Natural killer cell treated with Interleukin-12 subunit alpha and Interleukin-12 subunit beta and Interleukin-15 and Interleukin-18, amount 100 ng/mL, for 72 hours (primary cell): ENCODE measurements at regions not wholly inside any gene's neighbourhood (a gene's known extent, or its start where the extent isn't known, plus 50 kb on each side); places are given as distances from the start of the nearest gene placed in this dataset.
"Not testable (repeated sequence)": the region's sequence is repeated elsewhere in the genome, so short reads cannot be mapped to it uniquely, and the experiment has no call there.

Experiments used
- ATAC-seq, 2 donors: fragments of 150-1000 bp; cut with Tn5 transposase in 1 of 2; sonication (Bioruptor Pico), chemical (Tn5 transposase) in 1 of 2; 2 replicates each; pipeline ENCODE4 v1.10.0; 2021
- DNase-seq: peaks from one replicate; pipeline ENCODE4 v3.0.0; 2022; ENCODE audit warnings: low spot score
- H3K27ac Mint-ChIP-seq, 2 donors: 1 replicate in 1 of 2; 2 replicates in 1 of 2; pipeline ENCODE4 v1.8.0; 2022; ENCODE audit warnings: mixed read lengths in 2 of 2, mild to moderate bottlenecking in 1 of 2, moderate library complexity in 1 of 2
- H3K27me3 Mint-ChIP-seq, 2 donors: 1 replicate in 1 of 2; 2 replicates in 1 of 2; pipeline ENCODE4 v1.8.0; 2022; ENCODE audit warnings: mixed read lengths in 2 of 2
- H3K36me3 Mint-ChIP-seq: one replicate; pipeline ENCODE4 v1.8.0; 2022; ENCODE audit warnings: mixed read lengths
- H3K4me1 Mint-ChIP-seq, 2 donors: 1 replicate in 1 of 2; 2 replicates in 1 of 2; pipeline ENCODE4 v1.8.0; 2022; ENCODE audit warnings: low read depth in 2 of 2, mixed read lengths in 2 of 2, mild to moderate bottlenecking in 1 of 2
- H3K4me3 Mint-ChIP-seq: one replicate; pipeline ENCODE4 v1.8.0; 2022; ENCODE audit warnings: mixed read lengths
- H3K9me3 Mint-ChIP-seq: 2 replicates; pipeline ENCODE4 v1.8.0; 2022; ENCODE audit warnings: mixed read lengths

GRCh38 chr6:141482796-141483597 is 649.7 kb upstream of the GJE1 start:
- H3K4me3 Mint-ChIP-seq: peak overlapping the region; percentile 85
- peak overlapping the region; percentile 83 to 95 for H3K27ac Mint-ChIP-seq
- no peaks in the 10 kb centered on the region for H3K36me3 Mint-ChIP-seq
- H3K4me1 Mint-ChIP-seq: peaks cover 19 to 28% of the 10 kb centered on the region in 2 donors
- DNase-seq: no peak
- H3K27me3 Mint-ChIP-seq: no peaks in the 10 kb centered on the region
- H3K9me3 Mint-ChIP-seq: no peaks in the 10 kb centered on the region
- no peak for ATAC-seq

DNA sequence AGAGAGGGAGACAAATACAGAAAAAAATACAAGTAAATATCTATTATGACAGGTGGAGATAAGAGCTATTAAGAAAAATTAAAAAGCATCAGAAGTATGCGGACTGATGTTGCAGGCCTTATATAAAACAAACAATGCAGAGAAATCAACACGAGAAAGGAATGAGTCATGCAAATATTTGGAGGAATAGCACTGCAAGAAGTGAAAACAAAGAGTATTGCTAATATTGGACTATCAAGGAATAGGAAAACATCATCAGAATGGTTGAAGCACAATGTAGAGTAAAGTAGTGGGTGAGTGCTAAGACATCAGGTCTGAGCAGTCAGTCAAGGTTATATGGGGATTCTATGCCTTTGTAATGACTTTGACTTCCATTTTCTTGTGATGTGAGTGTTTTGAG is 657.5 kb upstream of the GJE1 start:
- Mint-ChIP-seq H3K4me3 (no peak overlapping the region), H3K36me3 (no peaks in the 10 kb centered on the region), H3K27me3 (peaks cover 0 to under 1% of the 10 kb centered on the region in 2 donors), H3K4me1 (no peaks in the 10 kb centered on the region), H3K9me3 (no peaks in the 10 kb centered on the region), H3K27ac (no peak overlapping the region)
- ATAC-seq (no peak), DNase-seq (no peak)

GRCh38 chr6:141472162-141472928 is 660.4 kb upstream of the GJE1 start:
- Mint-ChIP-seq H3K4me3 (no peak overlapping the region), H3K36me3 (no peaks in the 10 kb centered on the region), H3K4me1 (peaks cover 5 to 6% of the 10 kb centered on the region in 2 donors), H3K9me3 (no peaks in the 10 kb centered on the region), H3K27me3 (peaks cover 0 to 4% of the 10 kb centered on the region in 2 donors), H3K27ac (no peak overlapping the region)
- DNase-seq (no peak), ATAC-seq (no peak)

DNA sequence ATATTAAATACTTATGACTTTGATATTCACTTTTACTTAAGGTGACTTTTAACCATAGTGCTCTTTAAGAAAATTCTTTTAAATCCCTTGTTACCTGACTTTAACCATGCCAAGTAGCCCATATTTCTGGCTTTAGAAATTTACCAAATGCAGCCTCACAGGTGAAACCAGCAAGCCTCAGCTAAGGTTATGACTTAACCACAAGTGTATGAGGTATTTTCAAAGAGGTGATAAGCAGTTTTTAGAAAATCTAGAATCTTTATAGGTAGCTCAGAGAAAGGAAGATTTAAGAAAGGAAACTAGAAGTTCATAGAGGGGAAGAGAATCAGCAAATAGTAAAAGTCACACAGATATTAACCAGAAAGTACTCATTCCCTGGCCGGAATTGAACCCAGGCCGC is 661.9 kb upstream of the GJE1 start:
- ATAC-seq (no peak), DNase-seq (no peak)
- H3K27ac Mint-ChIP-seq: no peak overlapping the region
- peaks cover 11 to 13% of the 10 kb centered on the region in 2 donors for H3K4me1 Mint-ChIP-seq
- no peaks in the 10 kb centered on the region for H3K36me3 Mint-ChIP-seq
- H3K27me3 Mint-ChIP-seq: peaks cover 7 to 8% of the 10 kb centered on the region in 2 donors
- no peak overlapping the region for H3K4me3 Mint-ChIP-seq
- H3K9me3 Mint-ChIP-seq: no peaks in the 10 kb centered on the region

DNA sequence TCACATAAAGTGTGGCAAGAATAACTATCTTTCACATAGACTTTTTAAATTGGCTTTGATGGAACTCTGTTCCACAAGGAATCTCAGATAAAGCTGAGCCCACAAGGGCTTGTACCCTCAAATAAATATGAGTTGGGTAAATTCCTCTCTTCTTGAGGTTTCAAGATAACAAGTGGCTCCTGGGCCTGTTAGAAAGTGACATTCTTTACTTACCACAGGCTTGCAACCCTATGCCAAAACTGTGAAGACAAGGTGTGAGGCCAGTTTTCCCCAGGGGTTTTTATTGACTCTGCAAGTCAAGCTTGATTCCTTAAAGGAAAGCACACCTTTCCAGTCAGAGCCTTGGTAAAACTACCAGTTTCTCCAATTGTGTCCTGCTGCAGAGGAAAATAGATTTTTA is 664.8 kb upstream of the GJE1 start:
- H3K27me3 Mint-ChIP-seq: peaks cover 7 to 8% of the 10 kb centered on the region in 2 donors
- no peak overlapping the region for H3K4me3 Mint-ChIP-seq
- DNase-seq (peak; percentile 64), ATAC-seq (peak in 1 of 2 donors; percentile 70)
- H3K9me3 Mint-ChIP-seq: no peaks in the 10 kb centered on the region
- no peak overlapping the region for H3K27ac Mint-ChIP-seq
- H3K36me3 Mint-ChIP-seq: no peaks in the 10 kb centered on the region
- peaks cover 13% of the 10 kb centered on the region in 2 donors for H3K4me1 Mint-ChIP-seq

DNA sequence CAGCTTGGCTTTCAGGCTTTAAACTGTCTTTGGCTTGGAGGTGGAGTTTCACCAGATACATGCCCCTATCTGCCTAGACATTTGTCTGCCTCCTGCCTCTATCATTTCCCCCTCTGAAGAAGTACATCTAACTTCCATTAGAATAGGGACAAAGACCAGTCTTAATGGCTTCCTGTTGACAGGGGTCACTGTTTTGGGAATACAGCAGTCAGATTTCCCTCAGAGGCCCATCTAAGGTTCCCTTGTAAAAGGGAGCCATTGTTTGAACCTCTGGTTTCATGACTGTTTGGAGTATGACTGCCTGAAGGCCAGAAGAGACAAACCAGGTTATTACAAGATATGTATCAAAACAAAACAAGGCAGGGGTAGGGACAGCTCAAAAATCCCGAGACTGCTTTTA is 665.7 kb upstream of the GJE1 start:
- ATAC-seq: no peak
- Mint-ChIP-seq H3K27me3 (peaks cover 7 to 8% of the 10 kb centered on the region in 2 donors), H3K9me3 (no peaks in the 10 kb centered on the region), H3K27ac (no peak overlapping the region), H3K4me3 (no peak overlapping the region), H3K4me1 (peaks cover 13% of the 10 kb centered on the region in 2 donors), H3K36me3 (no peaks in the 10 kb centered on the region)
- no peak for DNase-seq

GRCh38 chr6:141464896-141465295 is 667.8 kb upstream of the GJE1 start:
- H3K4me1 Mint-ChIP-seq: peaks cover 13% of the 10 kb centered on the region in 2 donors
- no peak for DNase-seq
- H3K36me3 Mint-ChIP-seq: no peaks in the 10 kb centered on the region
- peaks cover 4 to 7% of the 10 kb centered on the region in 2 donors for H3K27me3 Mint-ChIP-seq
- H3K4me3 Mint-ChIP-seq: no peak overlapping the region
- no peak for ATAC-seq
- no peak overlapping the region for H3K27ac Mint-ChIP-seq
- H3K9me3 Mint-ChIP-seq: no peaks in the 10 kb centered on the region

DNA sequence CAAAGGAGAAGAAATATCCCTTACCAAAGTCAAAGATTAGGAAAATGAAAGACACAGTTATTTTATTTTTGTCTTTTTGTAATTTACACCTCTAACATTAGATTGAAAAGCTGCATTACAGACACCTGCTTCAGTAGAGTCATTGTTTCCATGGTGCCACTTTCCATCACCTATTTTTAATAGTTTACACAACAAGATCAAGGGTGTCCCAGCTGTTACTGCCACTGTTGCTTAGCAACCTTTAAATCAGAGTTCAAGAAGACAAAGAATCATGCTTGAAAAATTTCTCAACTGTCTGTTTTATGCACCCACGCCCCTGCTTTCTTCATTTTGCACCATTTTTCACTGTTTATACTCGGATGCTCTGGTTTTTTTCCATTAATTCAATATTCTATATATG is 668.2 kb upstream of the GJE1 start:
- peaks cover 4 to 7% of the 10 kb centered on the region in 2 donors for H3K27me3 Mint-ChIP-seq
- no peak for ATAC-seq

DNA sequence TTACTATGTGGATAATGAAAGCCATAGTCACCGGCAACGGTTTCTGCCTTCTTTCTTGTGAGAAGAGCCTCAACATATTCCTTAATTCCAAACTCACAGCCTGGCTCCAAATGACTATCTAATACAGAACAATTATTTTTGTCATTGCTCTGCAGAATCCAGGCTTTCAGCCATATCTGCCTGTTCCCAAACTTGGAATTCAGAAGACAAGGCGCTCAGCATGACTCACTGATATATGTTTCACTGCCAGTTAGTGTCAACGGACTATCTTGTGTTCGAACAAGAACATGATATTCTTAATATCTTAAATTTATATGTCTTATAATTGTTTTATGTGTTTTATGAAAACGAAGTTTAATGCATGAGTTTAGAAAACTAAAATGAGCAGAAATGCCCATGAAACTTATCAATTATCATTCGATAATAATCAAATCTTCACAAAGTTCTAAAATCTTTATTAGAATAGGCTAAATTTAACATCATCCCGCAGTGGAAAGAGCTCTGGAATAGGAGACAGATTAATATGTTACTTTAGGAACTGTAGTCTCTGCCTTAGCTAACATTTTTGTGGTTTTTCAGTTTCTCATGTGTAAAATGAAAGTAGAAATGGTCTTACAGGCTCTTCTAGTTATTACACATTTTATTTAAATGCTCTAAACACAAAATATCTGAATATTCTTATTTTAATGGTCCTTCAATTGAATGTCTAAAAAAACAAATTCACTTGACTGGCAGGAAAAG is 669.3 kb upstream of the GJE1 start:
- Mint-ChIP-seq H3K36me3 (no peaks in the 10 kb centered on the region), H3K9me3 (no peaks in the 10 kb centered on the region), H3K27me3 (peaks cover 4 to 7% of the 10 kb centered on the region in 2 donors), H3K4me1 (peaks cover 13% of the 10 kb centered on the region in 2 donors), H3K4me3 (no peak overlapping the region), H3K27ac (no peak overlapping the region)
- ATAC-seq: no peak
- no peak for DNase-seq

More for the DNA sequence above, 668.2 kb upstream of the GJE1 start:
- H3K4me1 Mint-ChIP-seq: peaks cover 13% of the 10 kb centered on the region in 2 donors
- DNase-seq: no peak
- H3K27ac Mint-ChIP-seq: no peak overlapping the region
- H3K36me3 Mint-ChIP-seq: no peaks in the 10 kb centered on the region
- no peaks in the 10 kb centered on the region for H3K9me3 Mint-ChIP-seq
- no peak overlapping the region for H3K4me3 Mint-ChIP-seq

DNA sequence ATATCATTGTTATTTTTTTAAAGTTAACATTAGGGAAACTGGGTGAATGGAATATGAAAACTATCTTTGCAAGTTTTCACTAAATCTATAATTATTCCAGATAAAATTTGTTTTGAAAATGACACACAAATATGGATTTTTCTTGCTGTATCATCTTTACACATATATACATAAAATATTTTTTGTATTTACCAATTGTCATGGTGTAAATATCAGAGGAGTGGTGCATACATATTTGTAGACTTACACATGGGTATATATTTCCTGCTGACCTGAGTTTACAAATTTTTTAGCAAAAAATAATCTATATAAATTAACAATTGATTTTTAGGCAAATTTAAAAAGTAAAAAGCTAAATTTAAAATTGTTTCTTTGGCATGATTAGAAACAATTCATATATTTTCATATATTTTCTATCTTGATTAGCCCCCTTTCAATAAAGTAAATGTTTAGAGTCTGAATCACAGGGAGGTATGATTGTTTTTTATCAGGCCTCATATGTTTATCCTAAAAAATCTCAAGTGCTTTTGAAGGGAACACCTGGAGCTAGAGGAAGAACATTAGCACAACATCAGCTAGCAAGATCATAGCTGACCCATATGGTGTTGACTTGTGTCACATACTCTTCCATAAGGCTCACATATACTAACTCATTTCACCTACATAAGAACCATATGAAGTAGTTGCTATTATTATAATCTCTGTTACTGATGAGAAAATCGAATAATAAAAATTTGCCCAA is 671.8 kb upstream of the GJE1 start:
- Mint-ChIP-seq H3K27ac (no peak overlapping the region), H3K9me3 (no peaks in the 10 kb centered on the region)

DNA sequence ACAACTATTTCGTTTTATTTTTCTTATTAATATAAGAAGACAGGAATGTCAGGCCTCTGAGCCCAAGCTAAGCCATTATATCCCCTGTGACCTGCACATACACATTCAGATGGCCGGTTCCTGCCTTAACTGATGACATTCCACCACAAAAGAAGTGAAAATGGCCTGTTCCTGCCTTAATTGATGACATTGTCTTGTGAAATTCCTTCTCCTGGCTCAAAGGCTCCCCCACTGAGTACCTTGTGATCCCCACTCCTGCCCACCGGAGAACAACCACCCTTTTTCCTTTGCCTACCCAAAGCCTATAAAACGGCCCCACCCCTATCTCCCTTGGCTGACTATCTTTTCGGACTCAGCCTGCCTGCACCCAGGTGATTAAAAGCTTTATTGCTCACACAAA is 672.5 kb upstream of the GJE1 start:
- H3K36me3 Mint-ChIP-seq, H3K4me3 Mint-ChIP-seq, H3K27ac Mint-ChIP-seq, H3K27me3 Mint-ChIP-seq, ATAC-seq, H3K9me3 Mint-ChIP-seq, DNase-seq, H3K4me1 Mint-ChIP-seq: not testable (repeated sequence)

More for the DNA sequence above, 671.8 kb upstream of the GJE1 start:
- Mint-ChIP-seq H3K4me3 (no peak overlapping the region), H3K4me1 (peaks cover 0 to 2% of the 10 kb centered on the region in 2 donors), H3K27me3 (no peaks in the 10 kb centered on the region), H3K36me3 (no peaks in the 10 kb centered on the region)
- DNase-seq: no peak
- ATAC-seq: no peak

DNA sequence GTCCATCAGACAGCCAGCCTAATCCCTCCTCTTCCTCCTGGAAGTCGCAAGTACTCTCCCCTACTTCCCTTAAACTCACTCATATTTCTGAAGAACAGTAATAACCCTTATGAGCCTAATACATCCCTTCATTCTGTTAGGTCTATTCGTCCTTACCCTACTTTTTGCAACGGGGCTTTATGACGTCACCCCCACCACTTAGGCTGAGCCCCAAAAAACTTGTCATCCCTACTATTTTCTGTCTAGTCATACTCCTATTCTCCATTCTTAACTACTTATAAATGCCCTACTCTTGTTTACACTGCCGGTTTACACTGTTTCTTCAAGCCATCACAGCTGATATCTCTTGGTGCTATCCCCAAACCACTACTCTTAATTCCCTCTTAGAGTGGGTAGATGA is 674.7 kb upstream of the GJE1 start:
- H3K9me3 Mint-ChIP-seq, H3K4me1 Mint-ChIP-seq, ATAC-seq, H3K4me3 Mint-ChIP-seq, H3K27ac Mint-ChIP-seq, H3K27me3 Mint-ChIP-seq, DNase-seq, H3K36me3 Mint-ChIP-seq: not testable (repeated sequence)

DNA sequence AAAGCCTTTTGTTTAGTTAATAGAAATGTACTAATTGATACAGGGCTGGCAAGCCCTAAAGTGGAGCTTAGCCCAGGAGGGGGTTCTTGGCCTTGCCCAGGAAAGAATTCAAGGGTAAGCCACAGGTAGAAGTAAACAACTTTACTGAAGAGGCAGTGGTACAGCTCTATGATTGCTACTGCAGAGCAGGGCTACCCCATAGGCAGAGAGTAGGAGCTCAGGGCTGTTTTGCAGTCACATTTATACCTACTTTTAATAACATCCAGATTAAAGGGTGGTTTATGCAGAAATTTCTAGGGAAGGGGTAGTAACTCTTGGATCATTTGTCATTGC is 680.4 kb upstream of the GJE1 start:
- Mint-ChIP-seq H3K27me3 (peaks cover 0 to 9% of the 10 kb centered on the region in 2 donors), H3K27ac (no peak overlapping the region), H3K9me3 (no peaks in the 10 kb centered on the region), H3K36me3 (no peaks in the 10 kb centered on the region), H3K4me1 (no peaks in the 10 kb centered on the region), H3K4me3 (no peak overlapping the region)
- DNase-seq: no peak
- ATAC-seq: no peak
